ENCODE measurements at regions not wholly inside any gene's neighbourhood (a gene's known extent, or its start where the extent isn't known, plus 50 kb on each side); places are given as distances from the start of the nearest gene placed in this dataset.

GRCh38 chr1:73635021-73635420 lies 563.0 kb downstream of the LRRIQ3 start:
- no peak for DNase-seq

GRCh38 chr1:73627723-73628122 lies 570.3 kb downstream of the LRRIQ3 start:
- no peak for DNase-seq

DNA sequence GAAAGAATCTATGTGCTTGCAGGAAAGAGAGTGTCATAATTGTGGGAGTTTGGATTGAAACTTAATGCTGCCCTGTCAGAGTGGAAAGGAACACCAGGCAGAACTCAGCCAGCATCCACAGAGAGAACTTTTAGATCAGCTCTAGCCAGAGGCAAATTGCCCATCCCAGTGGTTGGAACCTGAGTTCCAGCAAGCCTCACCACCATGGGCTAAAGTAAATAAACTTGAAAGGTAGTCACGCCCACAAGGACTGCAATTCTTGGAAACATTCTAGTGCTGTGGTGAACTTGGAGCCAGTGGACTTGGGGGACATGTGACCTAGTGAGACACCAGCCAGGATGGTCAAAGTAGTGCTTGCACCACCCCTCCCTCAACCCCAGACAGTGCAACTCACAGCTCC lies 571.6 kb downstream of the LRRIQ3 start:
- DNase-seq, result peak; percentile 31

DNA sequence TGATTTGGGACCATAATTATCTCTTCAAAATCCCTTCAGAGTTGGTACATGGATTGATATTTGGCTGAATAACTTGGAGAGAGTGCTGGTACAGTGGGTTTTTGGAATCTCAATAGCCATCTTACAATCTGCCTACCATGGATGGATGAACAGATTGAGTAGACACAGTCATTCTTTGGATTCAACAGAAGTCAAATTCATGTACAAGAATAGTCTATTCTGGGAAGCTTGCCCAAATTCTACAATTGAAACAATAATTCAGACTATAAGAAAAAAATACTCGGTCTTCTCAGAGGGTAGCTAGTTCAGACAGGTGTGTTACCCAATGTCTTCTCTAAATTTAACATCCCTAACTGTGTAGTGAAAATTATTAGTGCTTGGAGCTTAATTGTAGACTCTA lies 574.0 kb downstream of the LRRIQ3 start:
- DNase-seq, result no peak

GRCh38 chr1:73617145-73617544 lies 580.8 kb downstream of the LRRIQ3 start:
- no peak for DNase-seq

GRCh38 chr1:73611681-73612080 lies 586.3 kb downstream of the LRRIQ3 start:
- DNase-seq, result no peak

- no peak for DNase-seq
Observed at GRCh38 chr1:73604739-73605138, 593.2 kb downstream of the LRRIQ3 start.

DNA sequence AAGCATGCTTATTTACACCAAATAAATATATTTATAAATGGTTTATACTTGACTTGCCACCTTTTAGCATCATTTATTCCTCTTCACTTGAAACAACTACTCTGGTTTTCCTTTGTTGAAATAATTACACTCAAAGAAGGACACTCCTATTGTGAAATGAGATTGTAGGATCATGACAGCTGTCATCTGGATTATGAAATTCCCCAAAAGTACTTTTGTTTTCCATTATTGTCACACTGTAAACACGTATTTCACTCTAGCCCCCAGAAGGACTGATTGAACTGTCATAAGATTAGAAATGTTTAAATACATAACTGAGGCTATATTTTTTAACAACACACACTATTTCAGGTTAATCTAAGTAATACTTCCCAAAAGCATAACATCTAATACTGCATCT lies 593.8 kb downstream of the LRRIQ3 start:
- DNase-seq, result no peak

- DNase-seq, result no peak
Observed at GRCh38 chr1:73593804-73594203, 604.2 kb downstream of the LRRIQ3 start.

- DNase-seq, result no peak
Observed at GRCh38 chr1:73593364-73593763, 604.6 kb downstream of the LRRIQ3 start.

GRCh38 chr1:73587080-73587479 lies 610.9 kb downstream of the LRRIQ3 start:
- DNase-seq, result no peak

GRCh38 chr1:73577206-73577605 lies 620.8 kb downstream of the LRRIQ3 start:
- DNase-seq, result no peak

DNA sequence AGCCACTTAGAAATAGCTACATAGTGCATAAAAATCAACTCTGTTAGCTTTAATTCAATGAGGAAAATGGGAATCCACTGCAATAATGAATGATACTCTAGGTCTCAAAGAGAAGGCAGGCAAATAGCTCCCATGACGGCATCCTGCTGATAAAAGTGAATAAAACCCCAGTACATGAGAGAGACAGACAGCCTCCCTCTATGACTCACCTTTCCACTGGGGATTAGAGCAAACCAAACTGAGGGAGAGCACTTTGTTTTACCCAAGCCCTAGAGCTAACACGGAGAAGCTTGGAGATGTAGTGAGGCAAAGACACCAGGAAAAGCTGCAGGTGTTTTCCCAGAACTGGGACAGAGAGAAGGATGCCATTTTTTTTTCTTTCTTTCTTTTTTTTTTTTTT lies 621.9 kb downstream of the LRRIQ3 start:
- no peak for DNase-seq

GRCh38 chr1:73564294-73564693 lies 633.7 kb downstream of the LRRIQ3 start:
- DNase-seq, result no peak

GRCh38 chr1:73556270-73556669 lies 641.7 kb downstream of the LRRIQ3 start:
- DNase-seq, result no peak

GRCh38 chr1:73537400-73537799 lies 660.6 kb downstream of the LRRIQ3 start:
- no peak for DNase-seq

GRCh38 chr1:73517603-73518191 lies 680.3 kb downstream of the LRRIQ3 start:
- no peak for DNase-seq

GRCh38 chr1:73516451-73516850 lies 681.5 kb downstream of the LRRIQ3 start:
- no peak for DNase-seq

GRCh38 chr1:73511038-73511437 lies 686.9 kb downstream of the LRRIQ3 start:
- DNase-seq, result no peak

- no peak for DNase-seq
Observed at GRCh38 chr1:73500154-73500553, 697.8 kb downstream of the LRRIQ3 start.

DNA sequence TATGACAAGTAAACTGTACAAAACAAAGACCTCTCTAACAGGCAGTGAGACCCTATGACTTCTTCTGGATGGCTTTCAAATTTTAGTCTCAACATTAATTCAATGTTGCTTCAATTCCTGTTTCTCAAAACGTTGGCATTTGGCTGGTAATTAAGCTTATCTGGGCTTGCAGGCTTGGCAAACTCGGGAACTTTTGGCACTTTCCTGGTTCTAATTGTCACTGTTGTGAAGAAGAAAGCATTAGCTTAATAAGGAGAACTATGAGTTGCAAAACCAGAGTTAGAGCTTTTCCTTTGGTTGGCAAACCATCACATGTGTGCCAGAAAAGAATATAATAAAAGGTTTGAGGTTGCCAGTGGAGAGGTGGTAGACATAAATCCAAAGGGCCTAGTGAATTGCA lies 698.3 kb downstream of the LRRIQ3 start:
- DNase-seq, result no peak

DNA sequence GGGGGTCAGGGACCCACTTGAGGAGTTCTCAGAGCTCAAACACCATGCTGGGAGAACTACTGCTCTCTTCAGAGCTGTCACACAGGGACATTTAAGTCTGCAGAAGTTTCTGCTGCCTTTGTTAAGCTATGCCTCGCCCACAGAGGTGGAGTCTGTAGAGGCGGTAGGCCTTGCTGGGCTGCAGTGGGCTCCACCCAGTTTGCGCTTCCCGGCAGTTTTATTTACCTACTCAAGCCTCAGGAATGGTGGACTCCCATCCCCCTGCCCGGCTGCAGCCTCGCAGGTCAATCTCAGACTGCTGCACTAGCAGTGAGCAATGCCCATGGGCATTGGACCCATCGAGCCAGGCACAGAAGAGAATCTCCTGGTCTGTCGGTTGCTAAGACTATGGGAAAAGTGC lies 706.4 kb downstream of the LRRIQ3 start:
- DNase-seq, result no peak

DNA sequence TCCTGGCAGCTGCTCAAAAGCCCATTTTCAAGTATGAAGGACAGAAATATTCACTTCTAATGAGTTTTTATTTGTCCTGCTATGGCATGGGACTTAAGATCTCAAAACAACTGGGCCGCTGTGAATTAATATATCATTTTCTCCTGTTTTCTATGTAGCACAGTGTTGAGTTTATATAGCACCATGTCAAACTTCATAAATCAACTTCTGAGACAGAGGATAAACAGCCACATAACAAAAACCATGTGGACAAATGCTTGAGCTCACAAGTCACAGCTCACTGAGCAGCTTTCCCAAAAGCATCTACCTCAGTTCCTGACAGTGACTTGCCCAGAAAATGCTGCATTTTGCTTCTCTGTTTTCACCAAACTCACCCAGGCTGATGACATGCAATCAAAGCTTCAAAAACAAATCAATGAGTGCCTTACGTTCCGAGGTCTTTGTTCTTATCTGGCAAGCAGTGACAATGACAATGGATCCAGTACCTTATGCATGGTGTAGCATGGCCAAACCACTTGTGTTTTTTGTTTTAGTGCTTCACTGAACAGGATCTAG lies 722.6 kb downstream of the LRRIQ3 start:
- DNase-seq, result no peak

DNA sequence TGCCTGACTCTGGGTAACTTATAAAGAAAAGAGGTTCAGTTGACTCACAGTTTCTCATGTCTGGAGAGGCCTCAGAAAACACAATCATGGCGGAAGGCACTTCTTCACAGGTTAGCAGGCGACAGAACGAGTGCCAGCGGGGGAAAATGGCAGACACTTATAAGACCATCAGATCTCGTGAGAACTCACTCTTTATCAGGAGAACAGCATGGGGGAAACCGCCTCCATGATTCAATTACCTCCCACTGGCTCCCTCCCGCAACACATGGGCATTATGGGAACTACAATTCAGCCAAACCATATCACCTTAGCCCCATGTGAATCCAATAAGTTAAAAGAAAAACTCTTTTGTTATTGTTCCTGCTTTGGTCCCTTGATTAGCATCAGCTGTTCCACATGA lies 725.2 kb downstream of the LRRIQ3 start:
- DNase-seq, result no peak

- no peak for DNase-seq
Observed at GRCh38 chr1:73467731-73468130, 730.2 kb downstream of the LRRIQ3 start.

All from femur (tissue), 1 donor.